NOMO-1 treated with dmso at 0.1 percent for 144 hours (cell line): ENCODE measurements at regions not wholly inside any gene's neighbourhood (a gene's known extent, or its start where the extent isn't known, plus 50 kb on each side); places are given as distances from the start of the nearest gene placed in this dataset.

ENCODE experiments used
- DNase-seq: peaks from one replicate; lab custom pipeline; 2025; ENCODE audit not compliant: unreplicated experiment; lab: John Stamatoyannopoulos, UW

DNA sequence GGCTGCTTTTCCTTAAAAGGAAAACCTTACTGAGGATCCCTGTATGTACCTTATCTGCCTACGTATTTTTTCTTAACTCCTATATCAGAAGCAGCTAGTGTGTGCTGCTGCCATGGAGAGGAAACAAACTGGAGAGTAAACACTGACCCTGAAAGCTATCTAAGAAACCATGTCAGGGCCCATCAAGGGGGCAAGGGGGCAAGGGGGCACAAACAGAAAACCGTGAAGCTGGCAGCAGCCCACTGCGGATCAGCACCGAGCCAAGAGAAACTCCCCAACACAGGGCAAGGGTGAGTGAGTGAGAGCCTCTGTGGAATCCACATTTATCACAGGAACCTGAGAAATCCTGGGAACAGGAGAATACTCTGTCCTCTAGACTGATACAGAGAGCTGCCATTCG, 1204.2 kb downstream of the PCDH18 start:
- DNase-seq: no peak

DNA sequence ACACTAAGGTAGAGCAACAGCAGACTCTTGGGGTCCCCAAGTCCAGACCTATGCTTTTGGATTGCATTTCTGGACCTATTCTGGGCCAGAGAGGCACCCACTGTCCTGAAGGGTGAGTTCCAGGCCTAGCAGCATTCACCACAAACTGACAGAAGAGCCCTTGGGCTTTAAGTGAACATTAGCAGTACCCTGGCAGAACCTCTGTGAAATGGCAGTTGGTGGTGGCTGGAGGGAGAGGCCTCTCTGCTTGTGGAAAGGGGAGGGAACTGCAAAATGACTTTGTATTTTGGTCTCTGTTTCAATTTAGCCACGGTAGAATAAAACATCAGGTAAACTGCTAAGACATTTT, 1211.9 kb downstream of the PCDH18 start:
- DNase-seq: no peak

DNA sequence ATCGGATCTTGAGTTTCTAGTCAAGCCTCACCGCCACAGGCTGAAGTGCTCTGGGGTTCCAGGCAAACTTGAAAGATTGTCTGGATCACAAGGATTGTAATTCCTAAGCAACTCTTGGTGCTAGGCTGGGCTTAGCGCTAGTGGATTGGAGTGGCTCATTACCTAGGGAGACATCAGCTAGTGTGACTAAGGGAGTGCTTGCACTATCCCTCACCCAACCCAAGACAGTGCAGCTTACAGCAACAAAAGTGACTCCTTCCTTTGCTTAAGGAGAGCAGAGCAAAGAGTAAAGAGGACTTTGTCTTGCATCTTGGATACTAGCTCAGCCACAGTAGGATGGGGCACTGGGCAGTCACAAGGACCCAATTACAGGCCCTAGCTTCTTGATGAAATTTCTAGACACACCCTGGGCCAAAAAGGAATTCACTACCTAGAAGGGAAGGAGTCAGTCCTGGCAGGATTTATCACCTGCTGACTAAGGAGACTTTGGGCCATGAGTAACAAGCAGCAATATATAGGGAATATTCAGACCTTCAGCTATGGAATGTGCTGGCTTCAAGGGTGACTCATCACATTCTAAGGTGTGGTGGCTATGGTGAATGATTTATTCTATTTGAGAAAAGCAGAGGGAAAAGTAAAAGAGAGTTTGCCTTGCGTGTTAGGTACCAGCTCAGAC, 1212.4 kb downstream of the PCDH18 start:
- DNase-seq: no peak

DNA sequence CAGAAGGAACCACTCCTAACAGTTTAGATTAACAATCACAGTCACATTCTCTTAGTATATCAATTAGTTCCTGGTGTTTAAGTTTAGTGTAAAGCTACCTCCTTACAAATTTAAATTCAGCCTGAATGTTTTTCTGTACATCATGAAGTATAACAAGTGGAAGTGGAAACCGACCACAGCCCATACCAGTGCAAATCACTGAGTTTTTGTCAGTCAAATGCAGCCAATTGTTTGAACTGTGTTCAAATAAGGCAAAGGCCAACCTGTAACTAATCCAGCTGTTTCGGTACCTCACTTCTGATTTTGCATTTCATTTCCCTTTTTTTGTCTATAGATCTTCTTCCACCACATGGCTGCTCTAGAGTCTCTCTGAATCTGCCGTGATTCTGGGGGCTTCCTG, 1215.3 kb downstream of the PCDH18 start:
- DNase-seq: no peak

DNA sequence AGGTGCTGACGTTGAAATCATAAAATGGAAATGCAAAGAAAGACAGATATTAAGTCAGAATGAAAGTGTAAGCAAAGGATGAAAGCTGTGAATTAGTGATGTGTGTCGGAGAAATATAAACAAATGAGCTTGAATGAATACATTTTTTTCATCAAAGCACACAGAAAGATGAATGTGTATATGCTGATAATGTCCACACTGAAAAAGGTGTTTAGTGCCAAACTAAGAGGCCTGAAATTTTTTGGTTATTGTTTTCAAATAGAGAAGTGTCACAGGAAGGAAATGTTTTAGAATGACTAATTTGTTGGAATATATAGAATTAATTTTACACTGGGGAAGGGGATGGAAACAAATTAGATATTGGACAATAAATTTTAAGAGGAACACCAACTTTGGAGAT, 1217.6 kb downstream of the PCDH18 start:
- DNase-seq: no peak

DNA sequence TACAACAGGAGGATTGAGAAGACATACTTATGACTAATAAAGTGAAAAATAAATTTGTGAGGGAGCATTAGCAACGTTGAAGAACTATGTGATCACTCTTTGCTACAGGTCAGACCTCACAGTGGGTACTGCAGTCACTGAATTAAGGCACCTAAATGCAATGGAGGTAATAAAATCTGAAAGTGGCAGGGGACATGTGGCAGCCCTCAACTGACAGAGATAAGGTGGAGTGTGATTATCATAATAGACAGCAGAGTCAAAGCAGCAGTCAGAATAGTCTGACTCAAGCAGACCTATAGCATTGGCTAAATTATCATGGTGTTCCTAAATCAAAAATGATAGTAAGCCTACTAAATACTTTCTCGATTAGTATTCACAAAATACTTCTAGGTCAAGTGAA, 1220.5 kb downstream of the PCDH18 start:
- no peak for DNase-seq

DNA sequence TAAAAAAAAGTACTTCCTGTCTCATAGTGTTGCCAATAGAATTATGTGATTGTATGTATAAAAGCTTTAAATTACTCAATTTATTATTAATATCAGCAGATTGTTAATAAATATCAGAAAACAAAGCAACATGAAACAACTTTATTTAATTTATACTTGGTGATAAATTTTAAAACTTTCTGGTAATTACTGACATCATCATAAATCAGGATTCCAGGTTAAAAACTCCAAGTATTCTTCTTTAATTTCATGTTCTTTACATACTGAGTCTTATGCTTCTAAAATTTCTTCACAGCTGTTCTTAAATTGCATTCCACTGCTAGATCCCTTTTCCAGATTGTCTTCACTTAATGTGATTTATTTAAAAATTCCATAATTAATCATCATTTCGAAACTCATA, 1224.5 kb downstream of the PCDH18 start:
- no peak for DNase-seq

DNA sequence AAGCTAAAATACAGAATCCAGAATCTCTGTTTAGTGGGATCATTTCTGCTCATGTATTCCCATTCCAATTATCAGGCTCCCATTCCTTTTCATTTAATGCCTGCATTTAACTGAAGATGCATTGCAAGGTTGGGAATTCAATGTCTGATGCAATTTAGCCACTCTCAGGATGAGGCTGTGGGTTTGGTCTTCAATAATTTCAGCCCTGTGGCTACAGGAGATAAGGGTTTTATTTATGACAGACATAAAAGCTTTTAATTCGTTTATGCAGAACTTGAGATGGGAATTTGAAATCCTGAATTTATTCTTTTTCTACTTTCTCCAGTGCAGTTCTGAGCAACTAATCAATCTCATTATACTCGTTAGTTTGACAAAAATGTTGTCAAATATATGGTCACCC, 1225.9 kb downstream of the PCDH18 start:
- no peak for DNase-seq

DNA sequence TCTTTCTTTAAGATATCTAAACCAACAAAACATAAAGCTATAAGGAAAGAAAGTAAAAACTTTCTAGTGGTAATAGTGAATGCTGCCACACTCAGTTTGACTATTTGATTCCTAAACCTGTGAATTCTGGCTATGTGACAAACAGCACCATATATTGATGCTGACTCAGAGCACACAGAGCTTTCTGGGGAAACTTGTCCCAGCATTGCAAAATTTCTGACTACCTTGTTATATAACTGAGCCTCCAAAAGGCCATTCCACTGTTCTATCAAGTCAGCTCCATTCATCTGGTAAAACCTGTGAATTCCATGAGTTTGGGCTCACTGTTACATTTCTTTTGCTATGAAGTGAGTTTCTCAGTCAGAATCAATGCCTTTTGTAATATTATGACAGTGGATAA, 1229.7 kb downstream of the PCDH18 start:
- no peak for DNase-seq

DNA sequence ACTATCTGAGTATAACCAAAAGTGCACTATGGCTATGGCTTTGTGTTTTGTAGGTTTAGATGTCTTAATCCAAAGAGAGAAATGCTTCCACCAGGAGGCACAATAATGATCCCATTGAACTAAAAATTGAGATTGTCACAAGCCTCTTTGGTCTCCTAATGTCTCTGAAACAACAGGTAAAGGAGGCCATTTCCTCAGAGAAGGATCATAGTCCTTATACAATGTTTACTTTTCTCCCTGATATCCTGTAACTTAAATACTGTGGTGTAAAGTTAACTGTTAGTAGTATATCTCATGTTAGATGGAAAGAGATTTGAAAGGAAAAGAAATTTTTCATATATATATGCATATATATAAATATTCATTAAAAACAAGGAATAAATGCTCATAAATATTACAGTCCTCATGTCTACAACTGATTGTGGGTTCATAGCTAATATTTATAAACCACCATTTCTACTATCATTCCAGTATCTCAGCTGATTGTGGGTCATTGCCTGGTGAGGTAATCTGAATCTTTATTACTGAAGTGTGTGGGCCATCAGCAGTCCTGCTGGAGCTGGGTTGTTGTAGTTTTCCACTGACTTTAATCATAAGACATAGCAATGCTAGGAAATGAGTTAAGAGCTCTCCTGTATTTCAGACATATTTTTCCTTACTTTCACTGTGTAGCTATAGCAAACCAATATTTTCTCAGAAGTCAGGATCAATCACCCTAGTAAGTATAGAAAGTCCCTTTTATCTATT, 1230.4 kb downstream of the PCDH18 start:
- DNase-seq: no peak

DNA sequence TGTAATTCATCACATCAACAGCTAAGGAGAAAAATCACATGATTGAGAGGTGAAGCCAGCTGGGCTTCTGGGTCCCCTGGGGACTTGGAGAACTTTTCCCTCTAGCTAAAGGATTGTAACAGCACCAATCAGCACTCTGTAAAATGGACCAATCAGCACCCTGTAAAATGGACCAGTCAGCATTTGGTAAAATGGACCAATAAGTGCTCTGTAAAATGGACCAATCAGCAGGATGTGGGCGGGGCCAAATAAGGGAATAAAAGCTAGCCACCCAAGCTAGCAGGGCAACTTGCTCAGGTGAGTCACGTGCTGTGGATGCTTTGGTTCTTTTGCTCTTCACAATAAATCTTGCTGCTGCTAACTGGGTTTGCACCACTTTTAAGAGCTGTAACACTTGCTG, 1248.3 kb downstream of the PCDH18 start:
- no peak for DNase-seq

DNA sequence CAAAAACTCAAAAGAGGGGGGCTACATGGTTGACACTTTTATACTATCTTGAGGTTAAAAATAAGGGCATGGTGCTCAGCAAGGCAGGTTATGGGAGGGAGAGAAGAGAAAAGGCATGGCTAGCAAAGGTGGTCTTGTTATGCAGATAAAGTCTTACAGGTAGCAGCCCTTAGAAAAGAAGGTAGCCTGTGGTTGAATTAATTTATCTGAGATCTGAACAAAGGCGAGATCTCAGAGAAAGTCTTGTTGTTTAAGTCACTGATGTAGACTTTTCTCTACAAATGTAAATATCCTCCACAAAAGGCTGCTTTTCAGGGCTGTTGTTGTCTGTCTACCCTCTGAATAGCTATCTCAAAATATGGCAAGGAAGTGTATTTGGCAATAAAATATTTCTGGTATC, 1250.4 kb downstream of the PCDH18 start:
- no peak for DNase-seq

DNA sequence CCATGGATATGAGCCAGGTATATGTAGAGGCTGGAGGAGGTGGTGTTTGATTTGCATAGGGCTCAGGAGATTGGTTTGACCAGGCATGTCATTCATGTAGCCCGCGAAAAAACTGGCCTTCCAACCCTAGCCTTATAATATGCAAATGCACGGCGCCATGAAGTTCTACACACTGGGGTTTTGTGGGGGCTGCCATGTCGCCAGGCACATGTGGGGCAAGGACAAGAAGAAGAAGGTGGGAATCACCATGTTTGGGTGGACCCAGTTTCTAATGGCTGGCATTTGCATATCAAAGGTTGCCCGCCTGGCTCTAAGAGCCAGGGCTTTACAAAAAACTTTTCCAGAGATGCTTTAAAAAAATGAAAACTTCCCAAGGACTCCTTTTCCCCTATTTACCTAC, 1251.0 kb downstream of the PCDH18 start:
- no peak for DNase-seq

DNA sequence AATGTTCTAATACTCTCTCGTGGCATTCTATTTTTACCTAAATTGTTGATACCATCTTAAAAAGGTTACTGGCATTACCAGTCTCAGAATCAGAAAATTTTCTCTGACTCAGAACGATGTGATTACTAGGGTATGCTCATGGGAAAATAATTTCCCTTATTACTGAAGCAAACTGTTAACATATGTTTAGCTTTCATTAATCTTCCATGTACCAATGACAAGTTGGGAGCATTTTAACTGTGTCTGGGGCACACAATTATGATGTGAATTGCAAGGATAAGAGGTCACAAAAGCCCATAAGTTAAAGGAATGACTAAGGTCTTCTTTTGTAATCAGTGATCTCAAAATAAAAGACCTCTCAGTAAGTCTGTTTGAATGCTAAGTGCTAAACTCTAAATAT, 1254.6 kb downstream of the PCDH18 start:
- DNase-seq: no peak

DNA sequence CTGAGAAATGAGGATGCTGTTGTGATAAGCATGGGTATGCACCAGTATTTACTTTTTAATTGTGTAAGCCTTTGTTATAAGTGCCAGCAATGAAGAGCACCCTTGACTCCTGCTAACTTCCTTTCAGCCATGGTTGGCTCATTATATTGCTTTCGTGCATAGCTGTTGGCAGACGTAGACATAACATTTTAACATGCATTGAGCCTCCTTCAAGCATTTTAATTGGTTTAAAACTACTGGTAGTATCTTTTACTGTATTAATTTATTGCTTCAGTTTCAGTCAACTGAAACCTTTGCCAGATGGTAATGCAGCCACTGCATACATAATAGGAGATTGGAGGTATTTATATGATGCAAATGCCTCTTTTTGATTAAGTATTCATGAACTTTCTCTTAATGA, 1285.4 kb downstream of the PCDH18 start:
- no peak for DNase-seq

DNA sequence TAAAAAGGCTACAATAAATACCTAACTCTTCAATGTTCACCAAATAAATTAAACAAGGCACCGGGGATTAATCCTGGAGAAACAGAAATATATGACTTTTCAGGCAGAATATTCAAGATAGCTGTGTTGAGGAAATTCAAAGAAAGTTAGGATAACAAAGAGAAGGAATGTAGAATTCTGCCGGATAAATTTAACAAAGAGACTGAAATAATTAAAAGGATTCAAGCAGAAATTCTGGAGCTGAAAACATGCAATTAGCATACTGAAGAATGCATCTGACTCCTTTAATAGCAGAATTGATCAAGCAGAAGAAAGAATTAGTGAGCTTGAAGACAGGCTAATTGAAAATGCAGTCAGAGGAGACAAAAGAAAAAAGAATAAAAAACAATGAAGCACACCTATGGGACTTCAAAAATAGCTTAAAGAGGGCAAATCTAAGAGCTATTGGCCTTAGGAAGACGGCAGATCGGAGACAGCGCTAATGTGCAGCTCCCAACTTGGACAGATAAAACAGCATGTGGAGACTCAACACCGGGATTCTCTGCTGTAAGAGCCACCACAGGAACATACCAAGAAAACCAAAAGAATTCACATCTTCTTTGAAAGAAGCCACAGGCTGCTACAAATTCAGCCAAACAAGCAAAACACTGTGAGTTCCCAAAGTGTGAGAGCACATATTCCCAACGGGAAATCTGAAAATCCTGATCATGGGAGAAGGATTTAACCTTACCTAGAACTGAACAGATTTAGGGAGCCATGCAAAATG, 1290.9 kb downstream of the PCDH18 start:
- no peak for DNase-seq

DNA sequence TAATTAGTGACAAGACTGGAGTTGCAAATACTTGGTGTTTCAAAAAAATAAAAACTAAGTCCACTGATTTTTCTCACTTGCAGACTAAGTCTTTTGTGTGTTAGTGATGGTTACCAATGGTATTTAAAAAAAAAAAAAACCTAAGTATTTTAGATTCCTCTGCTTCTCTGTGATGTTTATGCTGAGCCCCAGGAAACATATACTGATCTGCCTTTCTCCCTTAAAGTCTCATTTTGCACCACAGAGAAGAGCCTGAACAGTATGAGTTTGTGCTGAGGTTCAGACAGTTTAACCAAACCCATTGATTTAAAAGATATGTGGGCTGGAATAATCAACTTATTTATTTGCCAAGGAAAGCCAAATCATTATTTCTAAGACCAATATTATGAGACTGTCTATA, 1305.0 kb downstream of the PCDH18 start:
- DNase-seq: no peak

DNA sequence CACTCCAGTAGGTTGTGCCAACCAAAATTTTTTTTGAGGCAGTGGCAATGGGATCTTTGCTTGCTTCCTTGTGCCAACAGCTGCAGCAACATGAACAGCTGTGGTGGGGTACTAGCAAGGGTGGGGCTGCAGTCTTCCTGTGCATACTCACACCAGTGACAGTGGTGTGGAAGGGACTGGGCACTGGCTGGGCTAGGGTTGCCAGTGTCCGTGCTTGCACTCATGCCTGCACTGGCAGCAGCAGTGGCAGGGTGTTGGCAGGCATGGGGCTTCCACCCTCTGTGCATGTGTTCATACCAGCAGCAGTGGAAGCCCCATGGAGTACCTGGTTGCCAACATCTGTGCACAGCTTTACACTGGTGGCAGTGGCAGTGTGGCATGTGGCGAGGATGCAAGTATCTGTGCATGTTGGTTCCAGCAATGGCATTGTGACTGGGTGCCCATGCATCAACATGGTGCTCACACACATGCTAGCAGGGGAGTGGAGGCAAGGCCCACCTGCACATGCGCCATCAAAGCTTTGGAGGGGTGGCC, 1312.6 kb downstream of the PCDH18 start:
- DNase-seq: no peak

DNA sequence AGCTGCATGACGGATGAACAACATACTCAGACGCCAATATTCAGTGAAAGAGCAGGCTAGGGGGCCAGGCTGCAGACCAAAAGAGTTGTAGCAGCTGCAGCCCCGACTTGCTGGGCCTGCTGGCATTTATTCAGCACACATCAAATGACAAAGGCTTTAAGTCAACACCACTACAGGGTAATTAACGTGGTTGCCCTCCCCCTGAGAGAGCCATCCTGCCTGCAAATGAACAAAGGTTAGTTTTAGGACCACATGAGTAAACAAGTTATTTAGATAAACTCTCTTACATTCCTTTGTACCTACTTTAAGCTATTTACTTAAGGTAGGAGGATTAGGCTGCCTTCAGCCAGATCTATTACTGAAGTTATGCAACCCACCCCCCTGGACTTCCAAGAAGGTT, 1329.1 kb downstream of the PCDH18 start:
- DNase-seq: no peak

DNA sequence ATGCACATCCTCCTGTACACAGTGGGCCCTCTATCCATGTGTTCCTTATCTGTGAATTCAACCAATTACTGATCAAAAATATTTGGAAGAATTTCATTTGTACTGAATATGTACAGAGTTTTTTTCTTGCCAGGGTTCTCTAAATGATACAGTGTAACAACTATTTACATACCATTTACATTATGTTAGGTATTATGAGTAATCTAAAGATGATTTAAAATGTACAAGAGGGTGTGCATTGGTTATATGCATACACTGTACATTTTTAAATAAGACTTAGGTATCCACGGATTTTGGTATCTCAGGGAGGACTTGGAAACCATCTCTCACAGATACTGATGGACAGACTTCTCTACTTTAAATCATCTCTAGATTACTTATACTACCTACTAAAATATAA, 1333.9 kb downstream of the PCDH18 start:
- DNase-seq: no peak

DNA sequence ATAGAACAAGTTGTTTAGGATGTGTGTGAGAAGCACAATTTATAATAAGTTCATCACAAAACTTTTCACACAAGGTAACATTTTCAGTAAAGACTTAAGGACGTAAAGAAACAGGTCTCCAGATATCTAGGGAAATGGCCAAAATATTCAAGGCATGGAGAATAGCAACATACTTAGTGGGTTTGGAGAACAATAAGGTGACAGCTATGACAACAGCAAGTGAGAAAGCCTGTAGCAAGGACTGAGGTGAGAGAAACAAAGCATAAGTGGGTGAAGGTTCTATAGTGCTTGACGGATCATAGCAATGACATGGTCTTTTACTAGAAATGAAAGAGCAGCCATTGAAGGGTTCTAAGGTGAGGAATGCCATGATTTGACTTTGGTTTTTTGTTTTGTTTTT, 1337.3 kb downstream of the PCDH18 start:
- no peak for DNase-seq

DNA sequence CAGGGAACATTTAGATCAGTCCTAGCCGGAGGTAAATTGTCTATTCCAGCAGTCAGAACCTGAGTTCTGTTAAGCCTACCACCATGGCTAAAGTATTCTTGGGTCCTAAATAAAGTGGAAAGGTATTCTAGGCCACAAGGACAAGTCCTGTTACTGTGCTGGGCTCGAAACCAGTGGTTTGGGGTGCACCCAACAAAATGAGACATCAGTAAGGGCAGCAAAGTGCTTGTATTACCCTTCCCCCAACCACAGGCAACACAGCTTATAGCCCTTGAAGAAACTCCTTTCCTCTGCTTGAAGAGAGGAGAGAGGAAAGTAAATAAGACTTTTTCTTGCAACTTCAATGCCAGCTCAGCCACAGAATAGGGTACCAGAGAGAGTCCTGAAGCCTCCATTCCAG, 1345.6 kb downstream of the PCDH18 start:
- DNase-seq: no peak
